HAP-1 (cell line): ENCODE measurements at regions not wholly inside any gene's neighbourhood (a gene's known extent, or its start where the extent isn't known, plus 50 kb on each side); places are given as distances from the start of the nearest gene placed in this dataset.

Experiments
- DNase-seq, 2 experiments: peaks; one replicate each; pipeline ENCODE4 v3.0.0-alpha.2; 2016 to 2020; ENCODE audit warnings: low spot score in 2 of 2
- H3K27me3 ChIP-seq: fragments of 250-450 bp; sonication (Bioruptor Pico); 2 replicates; pipeline ENCODE4 v1.5.1; 2020; ENCODE audit warnings: low read depth, mild to moderate bottlenecking, moderate library complexity
- H3K36me3 ChIP-seq: fragments of 250-450 bp; sonication (Bioruptor Pico); replicated peaks from 2 replicates; pipeline ENCODE4 v1.5.1; 2020; ENCODE audit warnings: mild to moderate bottlenecking
- H3K4me1 ChIP-seq: fragments of 250-450 bp; sonication (Bioruptor Pico); 2 replicates; pipeline ENCODE4 v1.5.1; 2020; ENCODE audit warnings: mild to moderate bottlenecking
- H3K4me3 ChIP-seq: fragments of 250-450 bp; sonication (Bioruptor Pico); 2 replicates; pipeline ENCODE4 v1.5.1; 2020; ENCODE audit warnings: mild to moderate bottlenecking, moderate library complexity
- H3K9me3 ChIP-seq: fragments of 250-450 bp; sonication (Bioruptor Pico); 2 replicates; pipeline ENCODE4 v1.5.1; 2020; ENCODE audit warnings: mild to moderate bottlenecking, moderate library complexity
- in situ Hi-C: fragments of 300-500 bp; cut with MboI; formaldehyde crosslinking; loops from 3 replicates; pipeline ENCODE4 v1.14.3; 2020; ENCODE audit warnings: low sequenced_read_pairs, inconsistent platforms, mixed read lengths

GRCh38 chr20:21017528-21018085 lies 88.6 kb downstream of the LINC00237 start:
- no peak overlapping the region for H3K4me3 ChIP-seq
- no peaks in the 10 kb centered on the region for H3K4me1 ChIP-seq
- no peaks in the 10 kb centered on the region for H3K36me3 ChIP-seq
- no peaks in the 10 kb centered on the region for H3K9me3 ChIP-seq
- H3K27me3 ChIP-seq, result no peaks in the 10 kb centered on the region; the same call in 1 of the 2 replicates
- in situ Hi-C loops, result no loop called here
- no peak for DNase-seq

- in situ Hi-C loops, result no loop called here
- no peaks in the 10 kb centered on the region; the same call in 1 of the 2 replicates for H3K27me3 ChIP-seq
- H3K9me3 ChIP-seq, result no peaks in the 10 kb centered on the region
- H3K4me3 ChIP-seq, result no peak overlapping the region
- no peaks in the 10 kb centered on the region for H3K4me1 ChIP-seq
- DNase-seq, result no peak
- no peaks in the 10 kb centered on the region for H3K36me3 ChIP-seq
These were observed 89.4 kb downstream of the LINC00237 start for GRCh38 chr20:21016751-21017150.

DNA sequence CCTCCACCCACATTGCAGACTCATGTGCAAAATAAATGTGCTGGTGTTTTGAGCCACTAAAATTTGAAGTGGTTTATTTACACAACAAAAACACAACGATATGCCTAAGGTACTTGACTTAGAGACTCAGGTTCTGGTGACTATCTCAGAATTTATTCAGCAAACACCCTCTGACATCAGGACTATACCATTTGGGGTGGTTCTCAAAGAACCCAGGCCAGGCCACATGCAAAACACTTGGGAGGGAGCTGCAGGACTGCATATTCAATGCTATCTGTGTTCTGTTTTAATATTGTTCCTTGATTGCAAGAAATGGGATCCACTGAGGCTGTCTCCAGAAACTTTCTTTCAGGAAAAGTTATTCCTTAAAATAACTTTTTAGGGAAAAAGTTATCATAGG lies 91.6 kb downstream of the LINC00237 start:
- no peaks in the 10 kb centered on the region for H3K4me1 ChIP-seq
- DNase-seq, result no peak
- no peak overlapping the region for H3K4me3 ChIP-seq
- H3K27me3 ChIP-seq, result no peaks in the 10 kb centered on the region; the same call in 1 of the 2 replicates
- in situ Hi-C loops, result no loop called here
- H3K36me3 ChIP-seq, result no peaks in the 10 kb centered on the region
- no peaks in the 10 kb centered on the region for H3K9me3 ChIP-seq

- DNase-seq, result no peak
- Histone ChIP-seq H3K4me3 (no peak overlapping the region), H3K4me1 (no peaks in the 10 kb centered on the region), H3K36me3 (no peaks in the 10 kb centered on the region), H3K9me3 (no peaks in the 10 kb centered on the region), H3K27me3 (no peaks in the 10 kb centered on the region)
- in situ Hi-C loops, result no loop called here
These were observed 97.2 kb downstream of the LINC00237 start for GRCh38 chr20:21008951-21009350.

- Histone ChIP-seq H3K4me3 (no peak overlapping the region), H3K36me3 (no peaks in the 10 kb centered on the region), H3K9me3 (no peaks in the 10 kb centered on the region), H3K27me3 (no peaks in the 10 kb centered on the region), H3K4me1 (no peaks in the 10 kb centered on the region)
- no peak for DNase-seq
- in situ Hi-C loops, result no loop called here
These were observed 99.5 kb downstream of the LINC00237 start for GRCh38 chr20:21006611-21007010.

- Histone ChIP-seq H3K4me1 (no peaks in the 10 kb centered on the region), H3K4me3 (no peak overlapping the region), H3K27me3 (no peaks in the 10 kb centered on the region), H3K9me3 (no peaks in the 10 kb centered on the region), H3K36me3 (no peaks in the 10 kb centered on the region)
- in situ Hi-C loops, result no loop called here
- DNase-seq, result no peak
These were observed 101.6 kb downstream of the LINC00237 start for GRCh38 chr20:21004386-21005076.

DNA sequence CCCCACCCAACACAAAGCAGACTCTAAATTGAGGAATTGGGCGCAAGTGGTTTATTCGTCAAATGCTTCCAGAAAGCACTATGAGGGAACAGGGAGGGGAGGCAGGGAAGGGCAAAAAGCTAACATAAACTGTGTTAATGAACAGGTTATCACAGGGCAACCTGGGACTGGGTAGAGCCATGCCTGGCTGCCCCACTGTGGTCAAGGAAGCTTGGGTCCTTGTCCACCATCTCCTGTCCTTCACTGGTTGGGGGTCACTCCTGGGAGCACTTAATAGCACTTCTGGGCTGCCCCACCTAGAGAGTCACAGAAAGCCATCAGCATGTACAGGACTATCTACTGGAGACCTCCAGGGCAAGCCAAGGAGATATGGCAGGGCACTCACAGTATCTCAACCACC lies 102.3 kb downstream of the LINC00237 start:
- Histone ChIP-seq H3K4me3 (no peak overlapping the region), H3K4me1 (no peaks in the 10 kb centered on the region), H3K9me3 (no peaks in the 10 kb centered on the region), H3K36me3 (no peaks in the 10 kb centered on the region), H3K27me3 (no peaks in the 10 kb centered on the region)
- in situ Hi-C loops, result no loop called here
- DNase-seq, result no peak

- in situ Hi-C loops, result no loop called here
- Histone ChIP-seq H3K27me3 (0 out of 2 replicates have a peak, but pooled peaks cover 5% of the 10 kb centered on the region), H3K36me3 (no peaks in the 10 kb centered on the region), H3K9me3 (no peaks in the 10 kb centered on the region), H3K4me3 (no peak overlapping the region), H3K4me1 (no peaks in the 10 kb centered on the region)
- DNase-seq, result no peak
These were observed 103.7 kb downstream of the LINC00237 start for GRCh38 chr20:21002486-21002885.

DNA sequence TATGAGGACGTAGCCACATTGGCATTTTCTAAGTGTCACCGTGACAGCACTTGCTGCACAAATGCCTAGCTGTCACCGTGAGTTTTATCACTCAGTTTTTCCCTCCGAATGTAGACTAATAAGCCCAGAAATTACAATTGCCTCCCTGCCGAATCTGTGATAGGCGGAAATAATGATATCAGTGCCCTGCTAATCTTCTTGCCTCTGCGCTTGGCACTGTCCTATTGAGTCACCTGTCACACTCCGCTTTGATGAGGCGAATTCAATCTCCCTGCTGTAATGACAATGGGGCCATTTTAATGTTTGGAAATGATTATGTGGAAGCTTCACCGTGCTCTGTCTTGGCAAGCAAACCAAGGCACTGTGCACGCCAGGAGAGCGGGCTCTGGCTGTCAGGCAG lies 112.8 kb downstream of the LINC00237 start:
- H3K27me3 ChIP-seq, result 0 out of 2 replicates have a peak, but pooled peaks cover 4% of the 10 kb centered on the region
- H3K36me3 ChIP-seq, result no peaks in the 10 kb centered on the region
- no peak for DNase-seq
- H3K4me1 ChIP-seq, result no peaks in the 10 kb centered on the region
- in situ Hi-C loops, result no loop called here
- no peak overlapping the region for H3K4me3 ChIP-seq
- no peaks in the 10 kb centered on the region for H3K9me3 ChIP-seq

GRCh38 chr20:20992686-20993360 lies 113.3 kb downstream of the LINC00237 start:
- in situ Hi-C loops, result no loop called here
- no peak overlapping the region for H3K4me3 ChIP-seq
- no peak for DNase-seq
- H3K4me1 ChIP-seq, result no peaks in the 10 kb centered on the region
- H3K9me3 ChIP-seq, result no peaks in the 10 kb centered on the region
- 0 out of 2 replicates have a peak, but pooled peaks cover 3% of the 10 kb centered on the region for H3K27me3 ChIP-seq
- no peaks in the 10 kb centered on the region for H3K36me3 ChIP-seq

DNA sequence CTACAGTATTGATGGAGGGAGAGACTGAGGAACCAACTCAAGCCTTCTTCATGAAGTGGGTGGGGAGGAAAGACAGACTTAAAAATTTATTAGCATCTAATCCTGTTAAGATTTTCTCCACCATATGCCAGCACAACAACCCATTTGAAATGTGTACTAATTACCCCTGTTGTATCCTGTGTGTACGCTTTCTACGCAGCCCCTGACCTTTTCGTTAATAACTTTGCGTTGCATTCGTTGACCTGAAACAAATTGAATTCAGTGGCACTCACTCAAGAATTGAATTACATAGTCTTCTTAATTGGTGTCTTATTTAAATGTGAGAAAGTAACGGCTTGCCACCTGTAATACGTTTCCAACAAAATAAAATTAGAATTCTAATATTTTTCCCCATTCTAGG lies 113.9 kb downstream of the LINC00237 start:
- Histone ChIP-seq H3K9me3 (no peaks in the 10 kb centered on the region), H3K27me3 (0 out of 2 replicates have a peak, but pooled peaks cover 3% of the 10 kb centered on the region), H3K4me1 (no peaks in the 10 kb centered on the region), H3K4me3 (no peak overlapping the region), H3K36me3 (no peaks in the 10 kb centered on the region)
- in situ Hi-C loops, result no loop called here
- no peak for DNase-seq

GRCh38 chr20:20989081-20989480 lies 117.1 kb downstream of the LINC00237 start:
- Histone ChIP-seq H3K27me3 (no peaks in the 10 kb centered on the region), H3K4me1 (no peaks in the 10 kb centered on the region), H3K9me3 (no peaks in the 10 kb centered on the region), H3K4me3 (no peak overlapping the region), H3K36me3 (no peaks in the 10 kb centered on the region)
- in situ Hi-C loops, result no loop called here
- no peak for DNase-seq

GRCh38 chr20:20979934-20980333 lies 126.2 kb downstream of the LINC00237 start:
- H3K4me3 ChIP-seq, result no peak overlapping the region
- no peak for DNase-seq
- H3K27me3 ChIP-seq, result no peaks in the 10 kb centered on the region
- in situ Hi-C loops, result no loop called here
- H3K4me1 ChIP-seq, result no peaks in the 10 kb centered on the region
- H3K9me3 ChIP-seq, result no peaks in the 10 kb centered on the region
- no peaks in the 10 kb centered on the region for H3K36me3 ChIP-seq

GRCh38 chr20:20977786-20978185 lies 128.4 kb downstream of the LINC00237 start:
- Histone ChIP-seq H3K4me3 (no peak overlapping the region), H3K27me3 (no peaks in the 10 kb centered on the region), H3K9me3 (no peaks in the 10 kb centered on the region), H3K36me3 (no peaks in the 10 kb centered on the region), H3K4me1 (no peaks in the 10 kb centered on the region)
- DNase-seq, result no peak
- in situ Hi-C loops, result no loop called here
